Heart left ventricle (tissue), 16 donors: ENCODE measurements at regions not wholly inside any gene's neighbourhood (a gene's known extent, or its start where the extent isn't known, plus 50 kb on each side); places are given as distances from the start of the nearest gene placed in this dataset.

Experiments
- ATAC-seq, 4 donors: fragments of 200-7000 bp; cut with Tn5 transposase; one replicate each; pipeline ENCODE4 v1.9.1; 2020 to 2022; ENCODE audit warnings: moderate library complexity in 4 of 4, mild to moderate bottlenecking in 3 of 4, moderate number of reproducible peaks in 1 of 4
- DNase-seq, 5 donors: peaks; one replicate each; pipeline ENCODE4 v3.0.0-alpha.2; 2020
- H3K27ac ChIP-seq, 12 donors: fragments of 200-600 bp; sonication (generic) in 4 of 12; one replicate each; pipeline versions ENCODE4 v1.5.0 to v1.8.0; 2016 to 2022; ENCODE audit warnings: mild to moderate bottlenecking in 2 of 12
- H3K27me3 ChIP-seq, 9 donors: fragments of 200-600 bp; sonication (generic) in 2 of 9; one replicate each; pipeline versions ENCODE4 v1.5.1 to v1.8.0; 2016 to 2022; ENCODE audit warnings: mild to moderate bottlenecking in 3 of 9
- H3K36me3 ChIP-seq, 9 donors: fragments of 200-600 bp; sonication (generic) in 2 of 9; one replicate each; pipeline versions ENCODE4 v1.5.0 to v1.8.0; 2018 to 2022; ENCODE audit warnings: mild to moderate bottlenecking in 2 of 9
- H3K4me1 ChIP-seq, 12 donors: fragments of 200-600 bp; sonication (generic) in 4 of 12; one replicate each; pipeline versions ENCODE4 v1.5.0 to v1.8.0; 2016 to 2022; ENCODE audit warnings: mild to moderate bottlenecking in 3 of 12
- H3K4me3 ChIP-seq, 12 donors: fragments of 200-600 bp; sonication (generic) in 4 of 12; one replicate each; pipeline versions ENCODE4 v1.5.0 to v1.8.0; 2017 to 2022; ENCODE audit warnings: mild to moderate bottlenecking in 9 of 12, moderate library complexity in 4 of 12
- H3K9me3 ChIP-seq, 12 donors: fragments of 200-600 bp; sonication (generic) in 4 of 12; one replicate each; pipeline versions ENCODE4 v1.5.0 to v1.8.0; 2016 to 2022; ENCODE audit warnings: mild to moderate bottlenecking in 1 of 12
- CTCF ChIP-seq, 12 donors: fragments of 200-600 bp; sonication (generic) in 4 of 12; IDR thresholded peaks; one replicate each; pipeline versions ENCODE4 v1.5.0 to v1.8.0; 2018 to 2022; ENCODE audit warnings: antibody characterized with exemption in 12 of 12, mild to moderate bottlenecking in 5 of 12
- POLR2A ChIP-seq, 2 donors: fragments of 450-650 bp; IDR thresholded peaks; one replicate each; pipeline ENCODE4 v1.6.1; 2017; ENCODE audit warnings: antibody characterized with exemption in 2 of 2, mild to moderate bottlenecking in 2 of 2, moderate library complexity in 2 of 2
- WGBS, 4 donors: extraction: QIAGEN DNeasy Blood & Tissue Kit in 2 of 4; methylation state at CpG; one replicate each; pipeline versions ENCODE4 v1.1.5 to v1.1.7; 2013 to 2018; 5-methylcytosine and 5-hydroxymethylcytosine counted together
- intact Hi-C, 10 donors: fragments of 100-400 bp; cut with DNase I; formaldehyde crosslinking; loops; one replicate each; pipeline versions ENCODE4 v1.11.1 to v1.14.2; 2022
- donor health status: ischemic (EF 13 %, LVEDD 7.1; RV severe dilation, severe dysfunction).
- donor health status: healthy with polysubstance abuse.
- donor health status: DM: no; HTN: yes; CAD: no.
- donor health status: DM: no; HTN: no; CAD: no.
- donor health status: ischemic (EF 25% LVEDD 6.9; RV normal size, moderate dysfunction).
- donor health status: ischemic (EF 25% LVEDD 5.7; RV mildly dilated, moderate dysfunction).
- donor health status: healthy.
- donor health status: DM: yes; HTN: yes; CAD: no.
- donor health status: ischemic (EF 35%, LVEDD 5.7; RV mildly dilated, moderate dysfunction).
- donor health status: nonischemic (EF 11% LVEDD 7.7; RV severe dilation, severe dysfunction).
- donor health status: DM: yes; HTN: yes; CAD: no.
- donor health status: PGD.
- donor health status: ischemic (EF 29% LVEDD 5.4; RV normal size, mild dysfunction).
- donor health status: nonischemic (EF 23%, LVEDD 6.1; RV moderate dilation, normal function).

- intact Hi-C loops, result no loop called here
- no peak for TF ChIP-seq CTCF (IDR thresholded peaks at IDR 0.05)
- TF ChIP-seq POLR2A (IDR thresholded peaks at IDR 0.05), result no peak
- H3K36me3 ChIP-seq, result no peaks in the 10 kb centered on the region
- H3K27ac ChIP-seq, result no peak overlapping the region
- H3K9me3 ChIP-seq, result no peaks in the 10 kb centered on the region
- no peaks in the 10 kb centered on the region for H3K27me3 ChIP-seq
- WGBS, 4 donors, result 43 to 48% (median 45%) methylated on average over 2 of the region's 2 CpGs
- ATAC-seq, result no peak
- DNase-seq, result no peak
- H3K4me1 ChIP-seq, result no peaks in the 10 kb centered on the region
- H3K4me3 ChIP-seq, result no peak overlapping the region
These were observed 222.5 kb upstream of the GALNTL6 start for GRCh38 chr4:171590716-171591115.

GRCh38 chr4:171588764-171589163 lies 224.4 kb upstream of the GALNTL6 start:
- H3K36me3 ChIP-seq, result no peaks in the 10 kb centered on the region
- no peaks in the 10 kb centered on the region for H3K27me3 ChIP-seq
- H3K27ac ChIP-seq, result no peak overlapping the region
- TF ChIP-seq POLR2A (IDR thresholded peaks at IDR 0.05), result no peak
- TF ChIP-seq CTCF (IDR thresholded peaks at IDR 0.05), result no peak
- intact Hi-C loops, result no loop called here
- no peak overlapping the region for H3K4me3 ChIP-seq
- DNase-seq (no peak), ATAC-seq (no peak)
- WGBS, 4 donors, result 79 to 86% (median 83%) methylated on average over 5 of the region's 5 CpGs
- no peaks in the 10 kb centered on the region for H3K4me1 ChIP-seq
- H3K9me3 ChIP-seq, result no peaks in the 10 kb centered on the region

- no peak for ATAC-seq
- H3K9me3 ChIP-seq, result no peaks in the 10 kb centered on the region
- H3K27me3 ChIP-seq, result no peaks in the 10 kb centered on the region
- WGBS, 4 donors, result 61 to 68% (median 65%) methylated on average over 3 of the region's 3 CpGs
- no peak for DNase-seq
- TF ChIP-seq POLR2A (IDR thresholded peaks at IDR 0.05), result no peak
- intact Hi-C loops, result no loop called here
- no peak overlapping the region for H3K27ac ChIP-seq
- no peaks in the 10 kb centered on the region for H3K36me3 ChIP-seq
- no peak overlapping the region for H3K4me3 ChIP-seq
- H3K4me1 ChIP-seq, result no peaks in the 10 kb centered on the region
These were observed 225.1 kb upstream of the GALNTL6 start for GRCh38 chr4:171588051-171588545.

- no peaks in the 10 kb centered on the region for H3K27me3 ChIP-seq
- H3K4me3 ChIP-seq, result no peak overlapping the region
- H3K4me1 ChIP-seq, result no peaks in the 10 kb centered on the region
- DNase-seq, result no peak
- no peaks in the 10 kb centered on the region for H3K9me3 ChIP-seq
- intact Hi-C loops, result no loop called here
- no peak overlapping the region for H3K27ac ChIP-seq
- no peak for TF ChIP-seq CTCF (IDR thresholded peaks at IDR 0.05)
- TF ChIP-seq POLR2A (IDR thresholded peaks at IDR 0.05), result no peak
- ATAC-seq, result no peak
- no peaks in the 10 kb centered on the region for H3K36me3 ChIP-seq
These were observed 229.4 kb upstream of the GALNTL6 start for GRCh38 chr4:171583790-171584189.

GRCh38 chr4:171582961-171583581 lies 230.1 kb upstream of the GALNTL6 start:
- TF ChIP-seq CTCF (IDR thresholded peaks at IDR 0.05), result no peak
- TF ChIP-seq POLR2A (IDR thresholded peaks at IDR 0.05), result no peak
- H3K9me3 ChIP-seq, result no peaks in the 10 kb centered on the region
- no peaks in the 10 kb centered on the region for H3K36me3 ChIP-seq
- H3K4me3 ChIP-seq, result no peak overlapping the region
- no peak for ATAC-seq
- intact Hi-C loops, result no loop called here
- H3K4me1 ChIP-seq, result no peaks in the 10 kb centered on the region
- WGBS, 4 donors, result 38 to 70% (median 58%) methylated on average over 4 of the region's 4 CpGs
- no peaks in the 10 kb centered on the region for H3K27me3 ChIP-seq
- no peak overlapping the region for H3K27ac ChIP-seq
- no peak for DNase-seq
